ENCODE measurements at regions not wholly inside any gene's neighbourhood (a gene's known extent, or its start where the extent isn't known, plus 50 kb on each side); places are given as distances from the start of the nearest gene placed in this dataset.

GRCh38 chr15:95715906-95716656 is 614.4 kb upstream of the NR2F2 start:
- no peaks in the 10 kb centered on the region for H3K36me3 ChIP-seq (ENCODE audit: control insufficient read depth, insufficient read depth, low read length)
- no peak overlapping the region for H3K4me3 ChIP-seq (ENCODE audit: low read depth, low read length)
- DNase-seq (ENCODE audit: low read depth) (no peak), FAIRE-seq (no peak)
- no peak for TF ChIP-seq CTCF (IDR thresholded peaks at IDR 0.05; ENCODE audit: insufficient read depth, low read length, severe bottlenecking)
- no peaks in the 10 kb centered on the region for H3K27me3 ChIP-seq (ENCODE audit: control insufficient read depth, insufficient read depth, low read length)

GRCh38 chr15:95716708-95717107 is 613.8 kb upstream of the NR2F2 start:
- FAIRE-seq (no peak), DNase-seq (ENCODE audit: low read depth) (no peak)
- no peak overlapping the region for H3K4me3 ChIP-seq (ENCODE audit: low read depth, low read length)
- no peaks in the 10 kb centered on the region for H3K27me3 ChIP-seq (ENCODE audit: control insufficient read depth, insufficient read depth, low read length)
- TF ChIP-seq CTCF (IDR thresholded peaks at IDR 0.05; ENCODE audit: insufficient read depth, low read length, severe bottlenecking): no peak
- H3K36me3 ChIP-seq (ENCODE audit: control insufficient read depth, insufficient read depth, low read length): no peaks in the 10 kb centered on the region

GRCh38 chr15:95718441-95718840 is 612.1 kb upstream of the NR2F2 start:
- Histone ChIP-seq H3K27me3 (ENCODE audit: control insufficient read depth, insufficient read depth, low read length) (no peaks in the 10 kb centered on the region), H3K36me3 (ENCODE audit: control insufficient read depth, insufficient read depth, low read length) (no peaks in the 10 kb centered on the region), H3K4me3 (ENCODE audit: low read depth, low read length) (no peak overlapping the region)
- DNase-seq (ENCODE audit: low read depth) (no peak), FAIRE-seq (no peak)
- TF ChIP-seq CTCF (IDR thresholded peaks at IDR 0.05; ENCODE audit: insufficient read depth, low read length, severe bottlenecking): no peak

DNA sequence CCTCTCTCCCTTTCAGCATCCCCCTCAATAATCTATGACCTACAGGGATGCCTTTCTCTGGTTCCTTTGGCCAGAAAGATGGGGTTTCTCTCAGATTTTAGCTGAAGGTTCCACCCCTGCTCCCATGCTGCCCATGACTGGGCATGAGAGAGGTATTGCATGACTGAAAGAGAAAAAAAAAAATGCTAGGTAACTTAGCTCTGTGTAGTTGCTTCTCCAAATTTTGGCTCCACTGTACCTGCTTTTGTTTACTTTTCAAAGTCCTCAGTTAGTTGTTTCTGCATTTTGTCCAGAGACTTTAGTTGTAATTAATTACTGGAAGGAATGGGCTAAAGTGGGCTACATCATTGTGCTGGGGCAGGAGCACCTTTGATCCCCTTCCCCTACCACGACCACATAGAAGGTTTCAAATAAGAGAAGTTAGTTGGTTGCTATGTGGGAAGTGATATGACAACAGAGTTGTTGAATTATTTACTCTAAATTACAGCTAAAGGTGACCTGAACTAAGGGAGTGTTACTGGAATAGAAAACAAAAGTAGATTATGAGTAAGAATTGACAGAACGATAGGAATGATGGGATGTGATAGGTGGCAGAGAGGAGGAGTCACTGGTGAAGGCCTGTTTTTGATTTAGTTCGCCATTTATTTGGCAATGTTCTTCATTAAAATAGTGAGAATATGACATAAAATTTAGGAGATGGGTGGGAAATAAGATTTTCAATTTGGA is 605.4 kb upstream of the NR2F2 start:
- H3K27me3 ChIP-seq (ENCODE audit: control insufficient read depth, insufficient read depth, low read length): no peaks in the 10 kb centered on the region
- H3K4me3 ChIP-seq (ENCODE audit: low read depth, low read length): no peak overlapping the region
- TF ChIP-seq CTCF (IDR thresholded peaks at IDR 0.05; ENCODE audit: insufficient read depth, low read length, severe bottlenecking): no peak
- DNase-seq (ENCODE audit: low read depth) (no peak), FAIRE-seq (no peak)
- H3K36me3 ChIP-seq (ENCODE audit: control insufficient read depth, insufficient read depth, low read length): no peaks in the 10 kb centered on the region

GRCh38 chr15:95726891-95727290 is 603.6 kb upstream of the NR2F2 start:
- no peaks in the 10 kb centered on the region for H3K36me3 ChIP-seq (ENCODE audit: control insufficient read depth, insufficient read depth, low read length)
- H3K27me3 ChIP-seq (ENCODE audit: control insufficient read depth, insufficient read depth, low read length): no peaks in the 10 kb centered on the region
- no peak overlapping the region for H3K4me3 ChIP-seq (ENCODE audit: low read depth, low read length)
- FAIRE-seq: peak; percentile 32
- no peak for TF ChIP-seq CTCF (IDR thresholded peaks at IDR 0.05; ENCODE audit: insufficient read depth, low read length, severe bottlenecking)
- DNase-seq (ENCODE audit: low read depth): no peak
